ENCODE measurements at regions not wholly inside any gene's neighbourhood (a gene's known extent, or its start where the extent isn't known, plus 50 kb on each side); places are given as distances from the start of the nearest gene placed in this dataset.
"Not testable (repeated sequence)": the region's sequence is repeated elsewhere in the genome, so short reads cannot be mapped to it uniquely, and the experiment has no call there.

GRCh38 chr3:127491909-127492308 is 98.6 kb downstream of the TPRA1 start:
- no peak for DNase-seq
- WGBS, 2 donors, result 87 to 88% methylated on average over 5 of the region's 5 CpGs
- no peak for TF ChIP-seq EP300 (IDR thresholded peaks at IDR 0.05)
- TF ChIP-seq, protein P1, sequence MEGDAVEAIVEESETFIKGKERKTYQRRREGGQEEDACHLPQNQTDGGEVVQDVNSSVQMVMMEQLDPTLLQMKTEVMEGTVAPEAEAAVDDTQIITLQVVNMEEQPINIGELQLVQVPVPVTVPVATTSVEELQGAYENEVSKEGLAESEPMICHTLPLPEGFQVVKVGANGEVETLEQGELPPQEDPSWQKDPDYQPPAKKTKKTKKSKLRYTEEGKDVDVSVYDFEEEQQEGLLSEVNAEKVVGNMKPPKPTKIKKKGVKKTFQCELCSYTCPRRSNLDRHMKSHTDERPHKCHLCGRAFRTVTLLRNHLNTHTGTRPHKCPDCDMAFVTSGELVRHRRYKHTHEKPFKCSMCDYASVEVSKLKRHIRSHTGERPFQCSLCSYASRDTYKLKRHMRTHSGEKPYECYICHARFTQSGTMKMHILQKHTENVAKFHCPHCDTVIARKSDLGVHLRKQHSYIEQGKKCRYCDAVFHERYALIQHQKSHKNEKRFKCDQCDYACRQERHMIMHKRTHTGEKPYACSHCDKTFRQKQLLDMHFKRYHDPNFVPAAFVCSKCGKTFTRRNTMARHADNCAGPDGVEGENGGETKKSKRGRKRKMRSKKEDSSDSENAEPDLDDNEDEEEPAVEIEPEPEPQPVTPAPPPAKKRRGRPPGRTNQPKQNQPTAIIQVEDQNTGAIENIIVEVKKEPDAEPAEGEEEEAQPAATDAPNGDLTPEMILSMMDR (IDR thresholded peaks at IDR 0.05), result no peak
- TF ChIP-seq POLR2AphosphoS5 (IDR thresholded peaks at IDR 0.05), result no peak
- no peak for TF ChIP-seq POLR2A (IDR thresholded peaks at IDR 0.05)

GRCh38 chr3:127491323-127491722 is 99.2 kb downstream of the TPRA1 start:
- intact Hi-C loops (cut with DNase I), result no loop called here
- TF ChIP-seq EP300 (IDR thresholded peaks at IDR 0.05), result no peak
- TF ChIP-seq, protein P1 (IDR thresholded peaks at IDR 0.05), result no peak
- no peak for TF ChIP-seq POLR2AphosphoS5 (IDR thresholded peaks at IDR 0.05)
- no peak for TF ChIP-seq POLR2A (IDR thresholded peaks at IDR 0.05)
- 82 to 85% methylated on average over 4 of the region's 4 CpGs for WGBS, 2 donors

More at GRCh38 chr3:127491909-127492308, 98.6 kb downstream of the TPRA1 start:
- intact Hi-C loops (cut with DNase I), result no loop called here
- H3K27me3 ChIP-seq, result peaks cover 0 to 4% (median 0%) of the 10 kb centered on the region in 3 donors
- no peaks in the 10 kb centered on the region for H3K36me3 ChIP-seq
- H3K4me1 ChIP-seq, result no peaks in the 10 kb centered on the region
- no peaks in the 10 kb centered on the region for H3K9me3 ChIP-seq
- no peak overlapping the region for H3K27ac ChIP-seq
- no peak overlapping the region for H3K4me3 ChIP-seq

GRCh38 chr3:127491024-127491305 is 99.6 kb downstream of the TPRA1 start:
- H3K4me1 ChIP-seq; H3K27ac ChIP-seq; H3K36me3 ChIP-seq; H3K27me3 ChIP-seq; H3K4me3 ChIP-seq; intact Hi-C loops (cut with DNase I); H3K9me3 ChIP-seq; DNase-seq: not testable (repeated sequence)
- 30 to 53% methylated on average over 2 of the region's 2 CpGs for WGBS, 2 donors

More at GRCh38 chr3:127491323-127491722, 99.2 kb downstream of the TPRA1 start:
- no peaks in the 10 kb centered on the region for H3K9me3 ChIP-seq
- peaks cover 0 to 6% (median 0%) of the 10 kb centered on the region in 3 donors for H3K27me3 ChIP-seq
- H3K27ac ChIP-seq, result no peak overlapping the region
- no peak overlapping the region for H3K4me3 ChIP-seq
- no peaks in the 10 kb centered on the region for H3K36me3 ChIP-seq
- H3K4me1 ChIP-seq, result no peaks in the 10 kb centered on the region
- peak; percentile 36 for DNase-seq

- H3K36me3 ChIP-seq, result no peaks in the 10 kb centered on the region
- TF ChIP-seq, protein P1 (IDR thresholded peaks at IDR 0.05), result no peak
- no peak for TF ChIP-seq EP300 (IDR thresholded peaks at IDR 0.05)
- TF ChIP-seq POLR2AphosphoS5 (IDR thresholded peaks at IDR 0.05), result no peak
- TF ChIP-seq POLR2A (IDR thresholded peaks at IDR 0.05), result no peak
- H3K9me3 ChIP-seq, result no peaks in the 10 kb centered on the region
- no peak overlapping the region for H3K27ac ChIP-seq
- no peaks in the 10 kb centered on the region for H3K4me1 ChIP-seq
- 52 to 61% methylated on average over 7 of the region's 7 CpGs for WGBS, 2 donors
- intact Hi-C loops (cut with DNase I), result no loop called here
- no peak overlapping the region for H3K4me3 ChIP-seq
- peak; percentile 48 for DNase-seq
- peaks cover 0 to 10% (median 0%) of the 10 kb centered on the region in 3 donors for H3K27me3 ChIP-seq
These were observed 100.1 kb downstream of the TPRA1 start for GRCh38 chr3:127490271-127491023.

DNA sequence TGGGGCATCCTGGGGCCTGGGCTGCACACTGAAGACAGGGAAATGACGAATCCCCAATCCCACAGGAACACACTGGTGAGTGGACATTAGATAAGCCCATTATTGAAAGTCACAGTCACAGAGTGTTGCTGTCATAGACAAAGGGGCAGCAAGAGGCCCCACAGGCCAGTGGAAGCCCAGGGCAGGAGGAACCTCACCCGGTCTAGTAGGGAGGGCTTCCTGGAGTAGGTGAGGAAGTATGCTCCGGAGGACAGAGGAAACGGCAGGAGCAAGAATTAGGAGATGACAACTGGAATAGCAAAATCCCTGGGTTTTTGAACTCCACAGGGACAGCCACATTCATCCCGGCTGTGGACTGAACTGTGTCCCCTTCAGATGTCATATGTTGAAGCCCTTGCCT is 101.2 kb downstream of the TPRA1 start:
- peaks cover 0 to 10% (median 0%) of the 10 kb centered on the region in 3 donors for H3K27me3 ChIP-seq
- no peaks in the 10 kb centered on the region for H3K9me3 ChIP-seq
- intact Hi-C loops (cut with DNase I), result no loop called here
- TF ChIP-seq EP300 (IDR thresholded peaks at IDR 0.05) (no peak), POLR2A (IDR thresholded peaks at IDR 0.05) (no peak), POLR2AphosphoS5 (IDR thresholded peaks at IDR 0.05) (no peak)
- TF ChIP-seq, protein P1 (IDR thresholded peaks at IDR 0.05), result no peak
- WGBS, 2 donors, result 86 to 89% methylated on average over 5 of the region's 5 CpGs
- H3K27ac ChIP-seq, result no peak overlapping the region
- H3K36me3 ChIP-seq, result no peaks in the 10 kb centered on the region
- H3K4me3 ChIP-seq, result no peak overlapping the region
- H3K4me1 ChIP-seq, result no peaks in the 10 kb centered on the region
- DNase-seq, result no peak

All from sigmoid colon (tissue), 6 donors.